Stimulated activated memory B cell treated with anti-CD40 and anti-IgM and Interleukin-4, amounts not matched to agents 10 μg/mL and 1 μg/mL and 100 μg/mL, for 72 hours (primary cell): ENCODE measurements at regions not wholly inside any gene's neighbourhood (a gene's known extent, or its start where the extent isn't known, plus 50 kb on each side); places are given as distances from the start of the nearest gene placed in this dataset.
"Not testable (repeated sequence)": the region's sequence is repeated elsewhere in the genome, so short reads cannot be mapped to it uniquely, and the experiment has no call there.

Experiments
- ATAC-seq: fragments of 150-1000 bp; cut with Tn5 transposase; 2 replicates; pipeline ENCODE4 v1.10.0; 2021
- H3K27ac Mint-ChIP-seq: one replicate; pipeline ENCODE4 v1.8.0; 2022; ENCODE audit warnings: mild to moderate bottlenecking, mixed read lengths
- H3K27me3 Mint-ChIP-seq: one replicate; pipeline ENCODE4 v1.8.0; 2022; ENCODE audit warnings: mixed read lengths
- H3K36me3 Mint-ChIP-seq: one replicate; pipeline ENCODE4 v1.8.0; 2022; ENCODE audit warnings: mixed read lengths
- H3K4me1 Mint-ChIP-seq: one replicate; pipeline ENCODE4 v1.8.0; 2022; ENCODE audit warnings: mixed read lengths
- H3K4me3 Mint-ChIP-seq: one replicate; pipeline ENCODE4 v1.8.0; 2022; ENCODE audit warnings: mild to moderate bottlenecking, moderate library complexity, mixed read lengths
- H3K9me3 Mint-ChIP-seq: one replicate; pipeline ENCODE4 v1.8.0; 2022; ENCODE audit warnings: mixed read lengths

DNA sequence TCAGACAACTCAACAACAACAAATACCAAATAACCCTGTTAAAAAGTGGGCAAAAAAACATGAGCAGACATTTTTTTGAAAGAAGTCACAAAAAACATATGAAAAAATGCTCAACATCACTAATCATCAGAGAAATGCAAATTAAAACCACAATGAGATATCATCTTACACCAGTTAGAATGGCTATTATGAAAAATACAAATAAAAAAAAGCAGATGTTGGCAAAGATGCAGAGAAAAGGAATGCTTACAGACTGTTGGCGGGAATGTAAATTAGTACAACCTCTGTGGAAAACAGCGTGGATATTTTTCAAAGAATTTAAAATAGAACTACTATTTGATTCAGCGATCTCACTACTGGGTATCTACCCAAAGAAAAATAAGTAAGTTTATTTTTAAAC is 114.0 kb downstream of the SLC38A4 start:
- Mint-ChIP-seq H3K27me3 (no peaks in the 10 kb centered on the region), H3K4me3 (no peak overlapping the region), H3K27ac (no peak overlapping the region), H3K9me3 (peaks cover 6% of the 10 kb centered on the region), H3K36me3 (peaks cover 33% of the 10 kb centered on the region), H3K4me1 (no peaks in the 10 kb centered on the region)
- ATAC-seq = no peak

DNA sequence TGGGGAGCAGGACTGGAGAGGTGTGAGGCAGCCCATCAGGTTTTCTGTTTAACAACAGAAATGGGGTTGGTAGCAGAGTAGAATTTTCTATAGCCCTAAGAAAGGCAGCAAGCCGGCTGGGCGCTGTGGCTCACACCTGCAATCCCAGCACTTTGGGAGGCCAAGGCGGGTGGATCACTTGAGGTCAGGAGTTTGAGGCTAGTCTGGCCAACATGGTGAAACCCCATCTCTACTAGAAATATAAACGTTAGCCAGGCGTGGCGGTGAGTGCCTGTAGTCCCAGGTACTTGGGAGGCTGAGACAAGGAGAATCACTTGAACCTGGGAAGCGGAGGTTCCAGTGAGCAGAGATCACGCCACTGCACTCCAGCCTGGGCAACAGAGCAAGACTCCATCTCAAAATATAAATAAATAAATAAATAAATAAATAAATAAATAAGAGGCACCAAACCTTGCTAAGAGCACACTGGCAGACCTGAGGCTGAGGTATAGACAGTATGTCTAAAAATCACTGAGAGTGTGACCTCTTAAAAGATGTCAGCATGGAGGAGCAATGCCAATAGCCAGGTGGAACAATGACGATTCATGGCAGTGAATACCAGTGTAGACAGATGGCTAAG is 115.6 kb downstream of the SLC38A4 start:
- Mint-ChIP-seq H3K27me3 (no peaks in the 10 kb centered on the region), H3K4me3 (no peak overlapping the region), H3K9me3 (peaks cover 6% of the 10 kb centered on the region), H3K36me3 (peaks cover 23% of the 10 kb centered on the region), H3K27ac (no peak overlapping the region), H3K4me1 (no peaks in the 10 kb centered on the region)
- ATAC-seq = no peak

DNA sequence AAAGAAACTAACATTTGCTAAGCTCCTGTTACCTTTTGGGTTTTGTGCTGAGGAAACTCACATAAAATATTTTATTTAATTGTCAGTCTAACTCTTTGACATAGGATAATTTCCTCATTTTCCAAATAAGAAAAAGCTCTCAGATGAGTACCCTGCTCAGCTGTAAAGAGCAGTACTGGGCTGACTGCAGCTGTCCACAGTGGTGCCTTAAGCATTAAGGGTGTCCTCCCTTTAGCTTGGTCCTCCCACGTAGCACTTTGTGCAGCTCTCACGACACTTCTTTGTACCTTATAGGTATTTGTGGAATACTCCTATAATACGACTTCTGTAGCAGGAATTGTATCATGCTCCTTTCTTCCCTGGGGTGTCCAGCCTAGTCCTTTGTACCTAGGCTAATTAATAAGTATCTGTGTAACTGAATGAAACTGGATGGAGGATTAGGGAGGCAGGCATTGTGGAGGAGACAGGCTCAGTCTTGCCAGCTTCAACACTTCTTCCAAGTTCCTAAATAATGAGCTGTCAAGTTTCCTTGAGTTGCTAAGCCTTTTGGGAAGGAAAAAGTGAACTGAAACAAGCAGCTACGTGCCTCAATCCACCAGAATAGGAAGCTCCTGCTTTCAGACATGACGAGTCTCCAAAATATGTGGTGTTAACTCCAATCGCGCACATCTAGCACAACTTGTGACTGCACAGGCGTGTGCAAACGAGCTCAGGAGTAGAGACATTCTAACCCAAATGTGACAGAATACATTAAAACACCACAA is 123.0 kb downstream of the SLC38A4 start:
- no peaks in the 10 kb centered on the region for H3K27me3 Mint-ChIP-seq
- peaks cover 8% of the 10 kb centered on the region for H3K36me3 Mint-ChIP-seq
- H3K9me3 Mint-ChIP-seq = peaks cover 5% of the 10 kb centered on the region
- H3K4me1 Mint-ChIP-seq = no peaks in the 10 kb centered on the region
- ATAC-seq = no peak
- H3K27ac Mint-ChIP-seq = no peak overlapping the region
- H3K4me3 Mint-ChIP-seq = no peak overlapping the region

DNA sequence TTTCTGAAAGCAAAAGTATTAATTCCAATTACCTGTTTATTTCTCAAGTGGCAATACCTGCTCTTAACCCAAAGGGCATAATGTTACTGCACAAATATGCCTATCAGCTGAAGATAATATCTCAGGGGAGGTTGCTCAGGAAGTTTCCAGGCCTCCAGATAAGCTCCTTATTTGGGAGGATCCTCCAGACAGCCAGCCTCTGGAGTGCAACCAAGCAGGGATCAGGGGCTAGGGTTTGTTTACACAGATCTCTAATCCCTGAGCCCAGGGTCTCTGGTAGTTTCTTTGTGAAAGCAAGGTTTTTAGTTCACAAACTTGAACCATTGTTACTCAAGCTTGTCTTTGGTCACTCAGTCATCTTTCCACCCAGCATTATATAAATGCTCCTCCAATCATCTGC is 124.4 kb downstream of the SLC38A4 start:
- no peak for ATAC-seq
- H3K27ac Mint-ChIP-seq = no peak overlapping the region
- peaks cover 11% of the 10 kb centered on the region for H3K9me3 Mint-ChIP-seq
- H3K4me1 Mint-ChIP-seq = no peaks in the 10 kb centered on the region
- peaks cover 15% of the 10 kb centered on the region for H3K36me3 Mint-ChIP-seq
- H3K4me3 Mint-ChIP-seq = no peak overlapping the region
- H3K27me3 Mint-ChIP-seq = no peaks in the 10 kb centered on the region

DNA sequence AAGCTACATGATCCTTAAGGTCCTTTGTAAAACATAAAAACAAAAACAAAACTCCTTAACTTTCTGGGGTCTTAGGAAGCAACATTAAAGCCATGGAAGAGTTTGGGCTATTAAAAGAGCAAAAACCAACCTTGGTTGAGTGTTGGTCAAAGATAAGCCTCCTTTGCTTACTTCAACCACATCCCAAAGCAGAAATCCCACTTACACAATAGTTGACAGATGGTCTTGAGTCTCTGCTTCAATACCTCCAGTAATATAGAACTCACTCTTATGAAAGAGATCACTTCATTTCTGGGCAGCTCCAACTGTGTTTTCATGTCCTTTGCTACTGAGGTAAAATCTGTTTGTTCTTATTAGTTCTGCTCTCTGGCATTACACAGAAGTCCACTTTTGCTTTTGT is 125.8 kb downstream of the SLC38A4 start:
- H3K9me3 Mint-ChIP-seq = peaks cover 11% of the 10 kb centered on the region
- ATAC-seq = no peak
- no peaks in the 10 kb centered on the region for H3K4me1 Mint-ChIP-seq
- no peaks in the 10 kb centered on the region for H3K27me3 Mint-ChIP-seq
- H3K27ac Mint-ChIP-seq = no peak overlapping the region
- H3K4me3 Mint-ChIP-seq = no peak overlapping the region
- peaks cover 15% of the 10 kb centered on the region for H3K36me3 Mint-ChIP-seq

DNA sequence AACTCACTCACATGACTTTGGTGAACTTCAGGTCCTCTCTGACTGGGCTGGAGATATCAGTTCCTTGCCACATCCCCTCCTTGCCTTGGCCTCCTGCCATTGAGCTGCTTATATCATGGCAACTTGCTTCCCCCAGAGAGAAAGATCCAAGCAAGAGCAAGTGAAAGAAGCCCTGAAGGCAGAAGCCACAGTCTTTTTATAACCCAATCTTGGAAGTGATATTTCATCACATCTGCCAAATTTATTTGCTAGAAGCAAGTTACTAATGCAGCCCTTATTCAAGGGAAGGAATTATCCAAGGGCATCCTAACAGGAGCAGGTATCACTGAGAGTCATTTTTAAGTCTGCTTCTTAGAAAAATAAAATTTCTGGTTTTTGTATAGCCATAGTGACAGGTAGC is 127.8 kb downstream of the SLC38A4 start:
- Mint-ChIP-seq H3K4me3 (no peak overlapping the region), H3K9me3 (peaks cover 11% of the 10 kb centered on the region), H3K36me3 (peaks cover 11% of the 10 kb centered on the region), H3K4me1 (no peaks in the 10 kb centered on the region), H3K27ac (no peak overlapping the region), H3K27me3 (no peaks in the 10 kb centered on the region)
- no peak for ATAC-seq

DNA sequence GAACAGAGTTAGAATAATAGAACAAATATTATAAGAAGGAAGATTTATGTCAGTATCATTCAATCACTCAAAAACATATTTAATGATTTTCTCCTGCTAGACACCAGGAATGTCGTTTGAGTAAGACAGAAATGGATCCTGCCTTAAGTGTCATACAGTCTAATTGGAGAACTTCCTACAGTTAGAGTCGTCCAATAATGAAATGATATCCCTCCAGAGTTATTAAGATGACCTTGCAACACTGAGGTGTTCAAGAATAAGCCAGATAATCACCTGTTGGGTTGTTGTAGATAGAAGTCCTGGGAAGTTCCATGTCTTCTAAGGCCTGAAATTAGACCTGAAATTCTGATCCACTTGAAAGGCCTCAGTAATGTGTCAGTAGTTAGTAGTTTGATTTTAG is 132.3 kb downstream of the SLC38A4 start:
- ATAC-seq = no peak
- H3K9me3 Mint-ChIP-seq = peaks cover 13% of the 10 kb centered on the region
- peaks cover 28% of the 10 kb centered on the region for H3K36me3 Mint-ChIP-seq
- H3K4me3 Mint-ChIP-seq = no peak overlapping the region
- no peak overlapping the region for H3K27ac Mint-ChIP-seq
- no peaks in the 10 kb centered on the region for H3K27me3 Mint-ChIP-seq
- no peaks in the 10 kb centered on the region for H3K4me1 Mint-ChIP-seq

DNA sequence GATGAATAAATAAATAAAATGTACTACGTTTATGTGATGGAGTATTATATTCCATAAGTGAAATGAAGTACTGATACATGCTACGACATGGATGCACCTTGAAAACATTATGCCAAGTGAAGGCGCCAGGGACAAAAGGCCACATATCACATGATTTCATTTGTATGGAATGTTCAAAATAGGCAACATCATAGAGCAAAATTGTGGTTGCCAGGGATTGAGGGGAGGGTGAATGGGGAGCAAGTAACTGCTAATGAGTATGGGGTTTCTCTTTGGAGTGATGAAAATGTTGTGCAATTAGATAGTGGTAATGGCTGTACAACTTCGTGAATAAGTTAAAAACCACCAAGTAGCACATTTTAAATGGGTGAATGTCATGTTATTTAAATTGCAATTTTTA is 132.8 kb downstream of the SLC38A4 start:
- no peaks in the 10 kb centered on the region for H3K4me1 Mint-ChIP-seq
- H3K36me3 Mint-ChIP-seq = peaks cover 27% of the 10 kb centered on the region
- peaks cover 11% of the 10 kb centered on the region for H3K9me3 Mint-ChIP-seq
- ATAC-seq = no peak
- no peak overlapping the region for H3K27ac Mint-ChIP-seq
- no peak overlapping the region for H3K4me3 Mint-ChIP-seq
- no peaks in the 10 kb centered on the region for H3K27me3 Mint-ChIP-seq

DNA sequence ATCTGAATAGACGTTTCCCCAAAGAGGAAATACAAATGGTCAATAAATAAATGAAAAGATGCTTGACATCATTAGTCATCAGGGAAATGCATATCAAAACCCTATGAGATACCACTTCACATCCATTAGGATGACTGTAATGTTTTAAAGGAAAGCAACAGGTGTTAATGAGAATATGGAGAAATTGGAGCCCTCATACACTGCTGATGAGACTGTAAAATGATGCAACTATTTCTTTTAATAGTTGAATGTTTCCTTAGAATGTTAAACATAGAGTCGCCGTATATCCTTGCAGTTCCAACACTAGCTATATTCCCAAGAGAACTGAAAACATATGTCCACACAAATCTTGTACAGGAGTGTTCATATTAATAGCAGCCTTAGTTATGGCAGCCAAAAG is 133.2 kb downstream of the SLC38A4 start:
- no peak for ATAC-seq
- H3K4me3 Mint-ChIP-seq = no peak overlapping the region
- no peak overlapping the region for H3K27ac Mint-ChIP-seq
- H3K9me3 Mint-ChIP-seq = peaks cover 7% of the 10 kb centered on the region
- peaks cover 22% of the 10 kb centered on the region for H3K36me3 Mint-ChIP-seq
- no peaks in the 10 kb centered on the region for H3K27me3 Mint-ChIP-seq
- no peaks in the 10 kb centered on the region for H3K4me1 Mint-ChIP-seq

DNA sequence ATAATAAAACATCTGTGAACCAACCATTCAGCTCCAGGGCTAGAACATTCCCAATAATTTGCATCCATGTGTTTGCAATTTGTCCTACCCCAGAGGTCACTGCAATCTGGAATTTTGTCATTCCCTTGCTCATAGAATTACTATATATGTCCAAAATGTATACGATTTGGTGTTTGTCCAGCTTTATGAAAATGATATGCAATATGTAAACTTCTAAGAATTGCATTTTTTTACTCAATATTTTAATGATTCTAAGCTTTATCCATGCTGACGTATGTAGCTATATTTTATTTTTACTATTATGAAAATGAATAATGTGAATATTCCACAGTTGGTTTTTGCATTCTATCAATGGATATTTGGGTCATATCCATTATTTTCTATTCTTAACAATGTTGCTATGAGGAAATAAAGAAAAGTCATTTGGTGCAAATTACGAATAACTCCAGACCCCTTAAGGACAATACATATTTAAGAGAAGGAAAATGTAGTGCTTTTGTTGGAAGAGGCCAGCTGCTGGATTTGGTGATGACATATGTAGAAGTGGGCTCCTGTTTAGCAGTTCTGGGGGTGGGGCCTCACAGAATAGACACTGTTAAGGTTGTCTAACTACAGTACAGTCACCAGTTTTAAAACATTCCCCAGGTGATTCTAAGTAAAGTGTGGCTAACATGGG is 139.4 kb downstream of the SLC38A4 start:
- no peak for ATAC-seq
- Mint-ChIP-seq H3K9me3 (peaks cover 18% of the 10 kb centered on the region), H3K4me1 (no peaks in the 10 kb centered on the region), H3K36me3 (peaks cover 51% of the 10 kb centered on the region), H3K4me3 (no peak overlapping the region), H3K27ac (no peak overlapping the region), H3K27me3 (no peaks in the 10 kb centered on the region)

DNA sequence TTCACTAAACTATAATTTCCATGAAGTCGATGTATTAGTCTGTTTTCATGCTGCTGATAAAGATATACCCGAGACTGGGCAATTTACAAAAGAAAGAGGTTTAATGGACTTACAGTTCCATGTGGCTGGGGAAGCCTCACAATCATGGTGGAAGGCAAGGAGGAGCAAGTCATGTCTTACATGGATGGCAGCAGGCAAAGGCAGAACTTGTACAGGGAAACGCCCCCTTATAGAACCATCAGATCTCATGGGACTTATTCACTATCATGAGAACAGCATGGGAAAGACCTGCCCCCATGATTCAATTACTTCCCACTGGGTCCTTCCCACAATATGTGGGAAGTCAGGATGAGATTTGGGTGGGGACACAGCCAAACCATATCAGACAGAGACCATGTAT is 141.6 kb downstream of the SLC38A4 start:
- not testable (repeated sequence) for ATAC-seq

DNA sequence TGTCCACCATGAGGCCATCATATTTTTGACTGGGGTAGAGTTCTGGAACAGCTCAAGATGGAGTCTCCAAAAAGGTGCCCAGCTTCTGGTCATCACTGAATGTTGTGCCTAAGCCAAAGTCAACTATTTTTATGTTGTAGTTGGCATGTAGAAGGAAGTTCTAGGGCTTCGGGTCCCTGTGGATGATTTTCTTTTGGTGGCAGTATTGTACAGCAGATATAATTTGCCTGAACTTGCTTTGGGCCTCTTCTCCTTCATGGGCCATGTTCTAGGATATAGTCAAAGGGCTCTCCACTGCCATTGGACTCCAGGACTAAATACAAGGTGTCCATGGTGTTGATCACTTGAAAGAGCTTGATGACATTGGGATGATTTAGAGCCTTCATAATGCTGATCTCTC is 143.6 kb downstream of the SLC38A4 start:
- Mint-ChIP-seq H3K36me3 (peaks cover 32% of the 10 kb centered on the region), H3K27ac (no peak overlapping the region), H3K9me3 (peaks cover 16% of the 10 kb centered on the region), H3K27me3 (no peaks in the 10 kb centered on the region), H3K4me1 (no peaks in the 10 kb centered on the region), H3K4me3 (no peak overlapping the region)
- no peak for ATAC-seq

More for the DNA sequence above, 141.6 kb downstream of the SLC38A4 start:
- Mint-ChIP-seq H3K36me3 (peaks cover 39% of the 10 kb centered on the region), H3K9me3 (peaks cover 18% of the 10 kb centered on the region)
- not testable (repeated sequence) for H3K4me1 Mint-ChIP-seq, H3K4me3 Mint-ChIP-seq, H3K27me3 Mint-ChIP-seq, H3K27ac Mint-ChIP-seq

DNA sequence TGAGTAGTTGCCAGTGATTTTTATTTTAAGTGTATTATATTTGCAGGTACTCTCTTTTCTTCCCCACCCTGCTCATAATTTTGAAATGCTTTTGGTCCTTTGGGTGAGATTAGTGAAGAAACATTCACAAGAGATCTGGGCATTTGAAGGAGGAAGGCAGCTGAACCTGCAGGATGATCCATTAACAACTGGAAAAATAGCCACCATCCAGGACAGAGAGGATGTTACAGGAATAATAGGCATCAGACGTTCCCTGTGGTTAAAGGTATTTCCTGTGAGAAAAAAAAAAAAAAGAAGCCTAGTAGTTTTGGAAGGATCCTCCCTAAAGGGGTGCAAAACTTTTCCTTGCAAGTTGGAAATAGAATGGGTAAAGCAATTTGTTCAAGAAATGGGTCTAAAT is 145.3 kb downstream of the SLC38A4 start:
- no peak overlapping the region for H3K4me3 Mint-ChIP-seq
- no peaks in the 10 kb centered on the region for H3K27me3 Mint-ChIP-seq
- H3K36me3 Mint-ChIP-seq = peaks cover 30% of the 10 kb centered on the region
- no peaks in the 10 kb centered on the region for H3K4me1 Mint-ChIP-seq
- peaks cover 16% of the 10 kb centered on the region for H3K9me3 Mint-ChIP-seq
- no peak for ATAC-seq
- H3K27ac Mint-ChIP-seq = no peak overlapping the region

DNA sequence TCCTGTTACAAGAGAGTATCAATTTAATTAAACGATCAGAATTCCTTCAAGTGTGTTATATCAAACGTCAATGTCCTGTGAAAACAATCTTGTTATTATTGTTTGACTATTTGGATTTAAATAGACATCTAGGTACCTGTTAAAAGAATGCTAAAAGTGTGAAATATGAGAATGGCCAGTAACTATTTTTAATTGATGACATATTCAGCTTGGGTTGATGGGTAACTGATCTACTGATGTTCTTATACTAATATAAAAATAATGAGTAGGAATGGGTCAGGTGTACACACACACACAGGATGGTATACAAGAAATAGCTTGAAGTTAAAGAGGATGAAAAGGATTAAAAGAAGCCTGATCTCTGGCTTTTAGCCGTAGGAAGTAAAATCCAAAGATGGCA is 146.0 kb downstream of the SLC38A4 start:
- Mint-ChIP-seq H3K36me3 (peaks cover 23% of the 10 kb centered on the region), H3K27me3 (no peaks in the 10 kb centered on the region), H3K27ac (no peak overlapping the region), H3K4me1 (no peaks in the 10 kb centered on the region), H3K9me3 (peaks cover 12% of the 10 kb centered on the region), H3K4me3 (no peak overlapping the region)
- no peak for ATAC-seq

DNA sequence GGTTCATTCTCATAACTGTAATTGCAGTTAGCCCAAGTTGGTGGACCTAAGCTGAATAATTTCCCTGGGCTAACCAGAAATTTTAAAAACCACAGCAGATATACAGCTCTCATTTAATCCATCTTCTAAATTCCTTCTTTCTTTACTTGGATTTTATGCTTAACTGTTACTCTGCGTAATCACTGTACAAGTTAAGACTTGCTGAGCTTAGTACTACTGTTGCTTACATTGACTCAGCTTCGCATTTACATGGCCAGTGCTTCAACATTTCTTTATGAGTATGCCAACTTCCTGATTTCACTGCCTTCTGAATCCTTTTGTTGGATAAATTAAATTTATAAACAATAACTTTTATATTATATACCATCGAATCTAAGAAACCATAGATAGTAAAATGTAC is 147.4 kb downstream of the SLC38A4 start:
- no peaks in the 10 kb centered on the region for H3K4me1 Mint-ChIP-seq
- H3K27ac Mint-ChIP-seq = no peak overlapping the region
- no peak for ATAC-seq
- no peak overlapping the region for H3K4me3 Mint-ChIP-seq
- H3K9me3 Mint-ChIP-seq = peaks cover 4% of the 10 kb centered on the region
- H3K36me3 Mint-ChIP-seq = peaks cover 11% of the 10 kb centered on the region
- H3K27me3 Mint-ChIP-seq = no peaks in the 10 kb centered on the region

DNA sequence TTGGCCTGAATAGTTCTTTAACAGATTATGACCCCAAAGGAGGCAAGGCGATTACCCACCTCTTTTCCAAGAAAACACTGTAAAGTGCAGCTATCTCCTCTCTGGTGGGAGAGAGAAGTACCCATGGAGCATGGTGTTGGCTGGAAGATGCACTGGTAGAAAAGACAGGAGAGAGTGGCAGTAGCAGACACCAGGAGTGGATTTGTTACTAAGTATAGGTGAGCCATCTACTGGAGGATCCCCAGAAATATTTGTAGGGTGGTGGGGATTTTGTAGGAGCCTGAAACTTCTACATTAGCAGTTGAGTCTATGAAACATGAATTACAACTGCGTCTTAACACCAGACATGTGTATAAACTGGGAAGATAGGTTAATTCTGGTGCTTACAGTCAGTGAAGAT is 148.0 kb downstream of the SLC38A4 start:
- no peaks in the 10 kb centered on the region for H3K27me3 Mint-ChIP-seq
- no peaks in the 10 kb centered on the region for H3K9me3 Mint-ChIP-seq
- no peaks in the 10 kb centered on the region for H3K4me1 Mint-ChIP-seq
- peaks cover 4% of the 10 kb centered on the region for H3K36me3 Mint-ChIP-seq
- H3K4me3 Mint-ChIP-seq = no peak overlapping the region
- H3K27ac Mint-ChIP-seq = no peak overlapping the region
- no peak for ATAC-seq
